Fibroblast of lung (primary cell): ENCODE measurements at regions not wholly inside any gene's neighbourhood (a gene's known extent, or its start where the extent isn't known, plus 50 kb on each side); places are given as distances from the start of the nearest gene placed in this dataset.

Experiments used
- DNase-seq, 2 donors: peaks; one replicate each; pipeline versions ENCODE4 v3.0.0 to v3.0.0-alpha.2; 2010; ENCODE audit warnings: low read depth in 2 of 2
- H2AFZ ChIP-seq: 2 replicates; pipeline ENCODE4 v1.5.1; 2012; ENCODE audit warnings: low read length, control low read depth, inconsistent platforms
- H3K27ac ChIP-seq: 2 replicates; pipeline ENCODE4 v1.5.1; 2011; ENCODE audit warnings: low read length, control low read depth; ENCODE audit not compliant: insufficient read depth
- H3K27me3 ChIP-seq: 2 replicates; pipeline ENCODE4 v1.5.1; 2011; ENCODE audit warnings: mild to moderate bottlenecking, low read length; ENCODE audit not compliant: control insufficient read depth, insufficient read depth
- H3K36me3 ChIP-seq: 2 replicates; pipeline ENCODE4 v1.5.1; 2011; ENCODE audit warnings: low read length; ENCODE audit not compliant: control insufficient read depth, insufficient read depth
- H3K4me1 ChIP-seq: 2 replicates; pipeline ENCODE4 v1.5.1; 2011; ENCODE audit warnings: low read length; ENCODE audit not compliant: control insufficient read depth, insufficient read depth; ENCODE audit errors: extremely low read depth
- H3K4me2 ChIP-seq: 2 replicates; pipeline ENCODE4 v1.5.1; 2011; ENCODE audit warnings: low read length, control low read depth; ENCODE audit not compliant: insufficient read depth; ENCODE audit errors: extremely low read depth
- H3K4me3 ChIP-seq, 4 experiments: fragments of 200-600 bp in 1 of 4; sonication (generic) in 1 of 4; replicated peaks in 1 of 4; 2 replicates each; pipeline ENCODE4 v1.5.1; 2011 to 2016; ENCODE audit warnings: low read length in 4 of 4, low read depth in 3 of 4, mild to moderate bottlenecking in 3 of 4, control low read depth in 2 of 4, inconsistent platforms in 1 of 4, mixed read lengths in 1 of 4; ENCODE audit not compliant: insufficient read depth in 1 of 4; ENCODE audit errors: control extremely low read depth in 1 of 4
- H3K79me2 ChIP-seq: 2 replicates; pipeline ENCODE4 v1.5.1; 2012; ENCODE audit warnings: mild to moderate bottlenecking, low read length, inconsistent platforms; ENCODE audit not compliant: control insufficient read depth, insufficient read depth
- H3K9ac ChIP-seq: 2 replicates; pipeline ENCODE4 v1.5.1; 2011; ENCODE audit warnings: mild to moderate bottlenecking, low read length, control low read depth; ENCODE audit not compliant: insufficient read depth
- H3K9me3 ChIP-seq: 2 replicates; pipeline ENCODE4 v1.5.1; 2012; ENCODE audit warnings: low read depth, low read length; ENCODE audit not compliant: control insufficient read depth, insufficient read depth
- H4K20me1 ChIP-seq: 2 replicates; pipeline ENCODE4 v1.5.1; 2011; ENCODE audit warnings: low read length; ENCODE audit not compliant: control insufficient read depth, insufficient read depth; ENCODE audit errors: extremely low read depth
- CTCF ChIP-seq, 2 donors: IDR thresholded peaks in 1 of 2; conservative IDR thresholded peaks in 1 of 2; 1 replicate in 1 of 2; 2 replicates in 1 of 2; pipeline ENCODE4 v1.5.1; 2011 to 2012; ENCODE audit warnings: low read length in 2 of 2, control low read depth in 1 of 2, inconsistent platforms in 1 of 2, low read depth in 1 of 2, mild to moderate bottlenecking in 1 of 2
- EZH2 ChIP-seq: IDR thresholded peaks from 2 replicates; pipeline ENCODE4 v1.5.1; 2012; ENCODE audit warnings: low read length, control low read depth, mild to moderate bottlenecking; ENCODE audit errors: missing control alignments

DNA sequence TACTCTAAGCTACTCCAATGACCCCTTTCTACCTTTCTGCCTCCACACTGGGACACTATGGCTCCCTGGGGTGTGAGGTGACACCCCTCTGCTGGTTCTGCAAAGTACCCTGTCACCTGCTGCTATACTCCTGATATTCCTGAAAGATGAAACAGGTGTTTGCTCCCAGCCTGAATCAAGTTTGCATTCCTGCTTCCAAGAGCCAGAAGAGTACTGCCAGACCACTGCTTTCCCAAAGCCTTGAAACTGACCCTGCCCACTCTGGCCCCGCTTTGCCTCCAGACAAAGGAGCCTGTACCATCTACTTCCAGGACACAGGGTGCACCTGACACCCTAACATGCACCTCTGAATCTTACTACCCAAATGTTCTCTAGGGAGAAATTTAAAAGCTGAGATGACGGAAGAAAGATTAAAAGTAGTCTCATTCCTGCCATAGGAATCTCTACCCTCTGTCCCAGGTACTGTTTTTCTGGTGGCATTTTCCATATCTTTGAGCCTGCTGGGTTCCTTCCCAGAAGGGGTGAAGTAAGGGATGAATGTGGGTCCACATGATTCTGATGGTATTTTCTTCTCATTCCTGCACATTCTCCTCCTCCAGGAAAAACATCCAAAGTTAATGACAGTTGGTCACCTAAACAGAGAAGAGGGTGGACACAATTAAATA lies 70.3 kb upstream of the DUSP10 start:
- Histone ChIP-seq H2AFZ (no peak overlapping the region), H3K9me3 (no peaks in the 10 kb centered on the region), H3K27ac (no peak overlapping the region), H3K36me3 (no peaks in the 10 kb centered on the region), H4K20me1 (no peaks in the 10 kb centered on the region), H3K4me2 (no peak overlapping the region), H3K9ac (no peak overlapping the region), H3K4me3 (no peak overlapping the region), H3K27me3 (no peaks in the 10 kb centered on the region), H3K79me2 (no peaks in the 10 kb centered on the region), H3K4me1 (peaks cover 5% of the 10 kb centered on the region)
- DNase-seq = no peak
- TF ChIP-seq CTCF (conservative IDR thresholded peaks at IDR 0.05 in 1 of 2, IDR thresholded peaks at IDR 0.05 in 1 of 2; ENCODE audit: low read depth in 1 of 2, low read length in 2 of 2) = no peak
- TF ChIP-seq EZH2 = no peak

GRCh38 chr1:221810406-221810805 lies 68.5 kb upstream of the DUSP10 start:
- Histone ChIP-seq H3K4me1 (peaks cover 5% of the 10 kb centered on the region), H3K9me3 (no peaks in the 10 kb centered on the region), H3K27ac (peak overlapping the region; percentile 2), H3K27me3 (no peaks in the 10 kb centered on the region), H3K36me3 (no peaks in the 10 kb centered on the region), H3K4me2 (peak overlapping the region; percentile 15), H3K79me2 (no peaks in the 10 kb centered on the region), H2AFZ (no peak overlapping the region), H4K20me1 (no peaks in the 10 kb centered on the region), H3K9ac (no peak overlapping the region), H3K4me3 (no peak overlapping the region)
- no peak for TF ChIP-seq EZH2
- TF ChIP-seq CTCF (conservative IDR thresholded peaks at IDR 0.05 in 1 of 2, IDR thresholded peaks at IDR 0.05 in 1 of 2; ENCODE audit: low read depth in 1 of 2, low read length in 2 of 2) = no peak
- peak; percentile 54 to 91 for DNase-seq

GRCh38 chr1:221809091-221810029 lies 67.5 kb upstream of the DUSP10 start:
- Histone ChIP-seq H3K27me3 (no peaks in the 10 kb centered on the region), H3K79me2 (no peaks in the 10 kb centered on the region), H2AFZ (peak overlapping the region; percentile 63), H3K9ac (no peak overlapping the region), H3K4me1 (peaks cover 5% of the 10 kb centered on the region), H3K4me2 (no peak overlapping the region), H3K36me3 (no peaks in the 10 kb centered on the region), H4K20me1 (no peaks in the 10 kb centered on the region), H3K4me3 (no peak overlapping the region), H3K9me3 (no peaks in the 10 kb centered on the region), H3K27ac (peak overlapping the region; percentile 41)
- TF ChIP-seq EZH2 (no peak), CTCF (conservative IDR thresholded peaks at IDR 0.05 in 1 of 2, IDR thresholded peaks at IDR 0.05 in 1 of 2; ENCODE audit: low read depth in 1 of 2, low read length in 2 of 2) (no peak)
- peak; percentile 20 to 77 for DNase-seq
